IPS-18c (cell line): ENCODE measurements at regions not wholly inside any gene's neighbourhood (a gene's known extent, or its start where the extent isn't known, plus 50 kb on each side); places are given as distances from the start of the nearest gene placed in this dataset.

Experiments
- H3K4me3 ChIP-seq: 2 replicates; pipeline ENCODE4 v1.7.0; 2013; ENCODE audit warnings: low read depth, mild to moderate bottlenecking, low read length, moderate library complexity; ENCODE audit not compliant: insufficient read depth
- H3K9me3 ChIP-seq: one replicate; pipeline ENCODE4 v1.6.1; 2013; ENCODE audit warnings: mild to moderate bottlenecking, low read length, moderate library complexity; ENCODE audit not compliant: control insufficient read depth, insufficient read depth

DNA sequence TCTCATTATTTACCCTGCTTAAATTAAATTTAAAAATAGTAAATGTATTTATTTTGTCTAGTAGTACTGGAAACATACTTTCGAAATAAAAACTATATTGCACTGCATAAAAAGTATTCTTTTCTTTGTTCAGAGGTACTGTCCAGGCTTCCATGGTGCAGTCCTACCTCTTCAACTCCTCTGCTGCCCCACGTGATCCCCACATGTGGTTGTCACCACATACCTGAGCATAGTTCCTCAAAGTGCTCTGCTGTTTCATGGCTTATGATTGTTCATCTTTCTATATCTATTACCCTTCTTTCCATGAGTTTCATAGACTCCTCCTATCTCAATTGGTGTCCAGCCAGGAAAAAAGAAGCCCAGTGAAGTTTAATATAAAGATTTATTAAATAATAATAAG lies 317.5 kb upstream of the OR4E1 start:
- H3K9me3 ChIP-seq, result no peaks in the 10 kb centered on the region
- no peak overlapping the region for H3K4me3 ChIP-seq

DNA sequence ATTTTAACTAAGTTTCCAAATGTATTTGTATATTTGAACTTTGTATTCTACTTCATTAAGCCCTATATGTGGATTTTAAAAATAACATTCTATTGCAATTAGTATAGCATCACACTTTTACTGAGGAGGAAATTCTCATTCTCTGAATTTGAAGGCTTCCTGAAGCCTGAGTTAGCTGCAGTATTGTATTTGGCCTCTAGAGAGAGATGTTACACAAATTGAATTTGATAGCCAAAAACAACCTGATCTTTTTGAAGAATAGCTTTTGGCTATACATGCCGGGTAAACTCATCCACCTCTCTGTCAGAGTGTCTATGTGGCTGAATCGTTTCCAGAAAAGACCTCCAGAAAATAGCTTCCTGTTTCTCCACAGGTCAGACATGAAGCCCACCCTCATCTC lies 316.5 kb upstream of the OR4E1 start:
- Histone ChIP-seq H3K9me3 (no peaks in the 10 kb centered on the region), H3K4me3 (no peak overlapping the region)

DNA sequence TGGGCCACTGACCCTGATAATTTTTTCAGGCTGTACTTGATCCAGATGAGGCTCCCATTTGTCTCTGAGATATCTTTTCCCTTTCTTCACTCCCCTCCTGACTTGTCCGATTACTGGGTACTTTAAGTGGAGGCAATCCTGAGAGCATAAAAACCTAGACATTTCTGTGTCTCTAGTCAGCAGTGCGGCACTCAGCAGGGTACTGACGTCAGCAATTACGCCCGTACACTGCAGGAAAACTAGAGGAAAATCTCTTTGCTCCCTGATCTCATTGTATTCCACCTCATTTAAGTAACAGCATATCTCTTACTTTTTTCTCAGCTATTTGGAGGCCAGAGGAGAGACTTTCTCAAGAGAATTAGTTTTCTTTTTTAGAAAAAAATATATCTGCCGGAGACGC lies 315.5 kb upstream of the OR4E1 start:
- Histone ChIP-seq H3K4me3 (no peak overlapping the region), H3K9me3 (no peaks in the 10 kb centered on the region)

DNA sequence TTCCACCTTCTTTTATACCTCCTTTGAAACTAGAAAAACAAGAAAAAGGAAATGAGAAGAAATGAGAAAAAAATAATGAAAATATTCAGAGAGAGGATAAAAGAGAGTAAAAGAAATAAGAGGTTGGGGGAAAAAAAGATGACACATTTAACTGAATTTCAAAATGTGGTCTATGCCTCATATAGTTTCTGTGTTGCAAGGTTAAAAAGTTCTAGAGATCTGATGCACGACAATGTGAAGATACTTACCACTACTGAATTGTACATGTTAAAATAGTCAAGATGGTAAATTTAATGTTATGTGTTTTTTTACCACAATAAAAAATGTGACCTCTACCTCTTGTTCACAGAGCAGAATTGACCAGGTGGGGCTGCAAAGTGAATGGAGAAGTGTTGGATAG lies 314.8 kb upstream of the OR4E1 start:
- no peaks in the 10 kb centered on the region for H3K9me3 ChIP-seq
- H3K4me3 ChIP-seq, result no peak overlapping the region

DNA sequence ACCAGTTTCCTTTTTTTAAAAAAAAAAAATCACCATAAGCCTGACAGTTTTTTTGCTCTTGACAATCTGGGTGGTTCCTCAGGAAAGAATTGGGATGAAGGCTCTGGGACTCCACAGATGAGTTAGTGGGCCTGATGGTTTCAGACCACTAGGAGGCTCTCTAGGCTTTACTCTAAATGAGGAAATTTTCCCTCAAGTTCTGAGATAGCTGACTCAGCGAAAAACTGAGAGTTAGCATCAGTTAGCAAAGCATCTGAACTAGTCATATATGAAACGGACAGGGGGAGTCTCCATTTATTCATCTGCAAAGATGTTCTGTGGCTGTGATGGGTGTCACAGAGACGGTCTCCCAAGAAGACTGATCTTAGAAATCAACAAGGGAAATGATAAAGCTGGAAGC lies 314.3 kb upstream of the OR4E1 start:
- H3K9me3 ChIP-seq, result no peaks in the 10 kb centered on the region
- no peak overlapping the region for H3K4me3 ChIP-seq

DNA sequence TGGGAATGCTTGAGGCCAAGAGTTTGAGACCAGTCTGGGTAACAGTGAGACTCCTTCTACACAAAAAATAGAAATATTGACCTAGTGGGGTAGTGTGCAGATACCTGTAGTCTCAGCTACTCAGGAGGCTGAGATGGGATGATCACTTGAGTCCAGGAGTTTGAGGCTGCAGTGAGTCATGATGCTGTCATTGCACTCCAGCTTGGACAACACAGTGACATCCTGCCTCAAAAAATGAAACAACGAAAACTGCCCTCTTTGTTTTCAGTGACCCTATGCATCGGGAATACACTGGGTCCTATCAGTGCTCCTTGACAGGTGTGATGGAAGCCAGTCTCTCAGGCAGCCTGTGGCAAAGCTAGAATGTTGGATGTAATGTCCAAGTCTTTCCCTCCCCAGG lies 311.5 kb upstream of the OR4E1 start:
- H3K4me3 ChIP-seq, result no peak overlapping the region
- no peaks in the 10 kb centered on the region for H3K9me3 ChIP-seq

DNA sequence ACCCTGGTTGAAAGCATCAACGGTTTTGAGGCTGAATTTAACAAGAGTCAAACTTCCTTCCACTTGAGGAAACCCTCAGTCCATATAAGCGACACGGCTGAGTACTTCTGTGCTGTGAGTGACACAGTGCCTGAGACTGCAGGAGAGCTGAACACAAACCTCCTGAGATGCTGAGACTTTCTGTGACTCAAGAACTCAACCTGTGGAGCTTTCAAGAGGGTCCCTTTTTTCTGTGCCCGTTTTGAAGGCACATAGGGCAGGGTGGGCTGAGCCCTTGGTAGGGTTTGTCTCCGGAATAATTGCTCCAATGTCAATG lies 305.3 kb upstream of the OR4E1 start:
- no peak overlapping the region for H3K4me3 ChIP-seq

DNA sequence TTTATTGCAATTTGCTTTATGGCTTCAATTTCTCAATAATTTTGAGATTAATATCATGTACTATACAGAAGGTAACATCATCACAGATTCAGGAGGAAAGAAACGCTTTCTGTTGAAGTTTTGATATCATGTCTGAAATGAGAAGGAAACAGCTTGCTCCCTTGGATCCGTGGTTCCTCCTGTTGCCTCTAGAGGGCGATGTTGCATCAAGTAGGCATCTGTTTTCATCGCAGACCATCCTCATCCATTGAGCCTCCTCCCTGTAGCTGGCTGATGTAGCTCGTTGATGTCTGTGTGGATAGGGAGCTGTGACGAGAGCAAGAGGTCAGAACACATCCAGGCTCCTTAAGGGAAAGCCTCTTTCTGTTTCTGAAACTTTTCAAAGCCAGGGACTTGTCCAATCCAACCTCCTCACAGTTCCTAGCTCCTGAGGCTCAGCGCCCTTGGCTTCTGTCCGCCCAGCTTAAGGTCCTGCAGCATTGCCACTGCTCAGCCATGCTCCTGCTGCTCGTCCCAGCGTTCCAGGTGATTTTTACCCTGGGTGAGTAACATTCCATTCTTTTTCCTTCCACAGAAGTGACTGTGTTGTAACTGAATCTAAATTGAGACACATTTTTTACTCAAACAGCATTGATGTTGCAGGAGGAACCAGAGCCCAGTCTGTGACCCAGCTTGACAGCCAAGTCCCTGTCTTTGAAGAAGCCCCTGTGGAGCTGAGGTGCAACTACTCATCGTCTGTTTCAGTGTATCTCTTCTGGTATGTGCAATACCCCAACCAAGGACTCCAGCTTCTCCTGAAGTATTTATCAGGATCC lies 304.8 kb upstream of the OR4E1 start:
- Histone ChIP-seq H3K9me3 (no peaks in the 10 kb centered on the region), H3K4me3 (no peak overlapping the region)

More for the DNA sequence above, 305.3 kb upstream of the OR4E1 start:
- H3K9me3 ChIP-seq, result no peaks in the 10 kb centered on the region

DNA sequence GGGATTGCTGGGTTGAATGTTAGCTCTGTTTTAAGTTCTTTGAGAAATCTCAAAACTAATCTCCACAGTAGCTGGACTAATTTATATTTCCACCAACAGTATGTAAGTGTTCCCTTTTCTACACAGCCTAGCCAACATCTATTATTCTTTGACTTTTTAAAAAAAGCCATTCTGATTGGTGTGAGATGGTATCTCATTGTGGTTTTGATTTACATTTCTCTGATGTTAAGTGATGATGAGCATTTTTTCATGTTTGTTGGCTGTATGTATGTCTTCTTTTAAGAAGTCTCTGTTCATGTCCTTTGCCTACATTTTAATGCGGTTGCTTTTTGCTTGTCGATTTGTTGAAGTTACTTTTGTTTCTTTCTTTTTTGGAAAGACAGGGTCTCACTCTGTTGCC lies 301.1 kb upstream of the OR4E1 start:
- Histone ChIP-seq H3K4me3 (no peak overlapping the region), H3K9me3 (no peaks in the 10 kb centered on the region)

DNA sequence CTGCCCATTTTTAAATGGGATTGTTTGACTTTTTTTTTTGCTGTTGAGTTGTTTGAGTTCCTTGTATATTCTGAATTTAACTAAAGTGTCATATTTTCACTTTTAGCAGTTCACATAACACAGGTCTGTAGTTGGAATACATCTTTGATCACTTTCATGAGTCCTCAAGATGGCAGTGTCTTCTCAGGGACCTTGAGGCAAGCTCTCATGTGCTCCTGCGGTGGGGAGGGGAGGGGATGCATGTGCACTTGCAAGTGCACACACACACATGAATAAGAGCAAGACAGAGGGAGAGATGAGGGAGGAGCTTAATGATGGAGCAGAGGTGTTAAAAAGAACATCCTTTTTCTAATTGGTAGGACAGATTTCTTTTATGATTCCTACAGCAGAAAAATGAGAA lies 291.4 kb upstream of the OR4E1 start:
- Histone ChIP-seq H3K9me3 (no peaks in the 10 kb centered on the region), H3K4me3 (no peak overlapping the region)

DNA sequence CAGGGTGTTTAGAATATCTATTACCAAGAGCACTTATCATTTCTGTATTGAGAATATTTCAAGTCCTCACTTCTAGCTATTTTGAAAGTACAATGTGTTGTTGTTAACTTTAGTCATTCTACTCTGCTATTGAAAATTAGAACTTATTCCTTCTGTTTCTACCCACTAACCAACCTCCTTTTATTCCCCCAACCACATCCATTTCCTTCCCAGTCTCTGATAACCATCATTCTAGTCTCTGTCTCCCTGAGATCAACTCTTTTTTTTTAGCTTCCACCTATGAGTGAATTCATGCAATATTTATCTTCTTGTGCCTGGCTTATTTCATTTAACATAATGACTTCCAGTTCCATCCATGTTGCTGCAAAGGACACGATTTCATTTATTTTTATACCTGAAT lies 290.6 kb upstream of the OR4E1 start:
- no peaks in the 10 kb centered on the region for H3K9me3 ChIP-seq
- H3K4me3 ChIP-seq, result no peak overlapping the region

DNA sequence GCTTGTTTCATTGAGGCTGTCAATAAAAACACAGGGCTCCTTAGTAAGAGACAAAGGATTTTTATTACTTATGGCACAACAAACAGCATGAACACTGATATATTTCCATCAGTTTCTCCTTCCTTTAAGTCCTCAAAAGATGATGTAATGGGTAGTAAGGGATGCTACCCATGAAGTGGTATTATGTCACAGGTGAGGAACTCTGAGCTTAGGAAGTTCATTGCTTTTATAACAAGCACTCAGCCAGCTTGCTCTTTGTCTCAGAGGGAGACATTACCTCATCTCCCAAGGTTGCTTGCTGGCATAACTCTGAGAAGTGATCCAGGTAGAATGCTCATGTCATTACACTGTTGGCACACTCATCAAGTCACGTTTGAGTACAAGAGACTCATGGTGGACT lies 287.0 kb upstream of the OR4E1 start:
- H3K9me3 ChIP-seq, result no peaks in the 10 kb centered on the region
- no peak overlapping the region for H3K4me3 ChIP-seq

DNA sequence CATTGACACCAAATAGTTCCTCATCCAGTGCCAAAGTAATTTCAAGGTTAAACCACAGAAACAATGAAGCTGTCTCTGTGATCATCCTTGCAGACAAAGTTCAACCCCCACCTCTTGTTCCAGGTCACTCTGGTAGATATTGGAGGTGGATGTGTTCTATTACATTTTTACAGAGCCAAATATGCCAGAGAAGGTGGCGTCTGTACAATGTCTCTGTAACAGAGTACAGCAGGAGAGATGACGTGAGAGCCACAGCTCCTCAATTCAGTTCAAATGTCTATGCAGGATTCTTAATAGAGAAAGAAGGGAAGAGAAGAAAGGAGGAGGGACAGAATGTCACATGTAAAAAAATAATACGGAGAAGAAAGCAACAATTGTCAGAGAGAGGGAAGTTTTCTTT lies 268.3 kb upstream of the OR4E1 start:
- H3K9me3 ChIP-seq, result no peaks in the 10 kb centered on the region
- no peak overlapping the region for H3K4me3 ChIP-seq

DNA sequence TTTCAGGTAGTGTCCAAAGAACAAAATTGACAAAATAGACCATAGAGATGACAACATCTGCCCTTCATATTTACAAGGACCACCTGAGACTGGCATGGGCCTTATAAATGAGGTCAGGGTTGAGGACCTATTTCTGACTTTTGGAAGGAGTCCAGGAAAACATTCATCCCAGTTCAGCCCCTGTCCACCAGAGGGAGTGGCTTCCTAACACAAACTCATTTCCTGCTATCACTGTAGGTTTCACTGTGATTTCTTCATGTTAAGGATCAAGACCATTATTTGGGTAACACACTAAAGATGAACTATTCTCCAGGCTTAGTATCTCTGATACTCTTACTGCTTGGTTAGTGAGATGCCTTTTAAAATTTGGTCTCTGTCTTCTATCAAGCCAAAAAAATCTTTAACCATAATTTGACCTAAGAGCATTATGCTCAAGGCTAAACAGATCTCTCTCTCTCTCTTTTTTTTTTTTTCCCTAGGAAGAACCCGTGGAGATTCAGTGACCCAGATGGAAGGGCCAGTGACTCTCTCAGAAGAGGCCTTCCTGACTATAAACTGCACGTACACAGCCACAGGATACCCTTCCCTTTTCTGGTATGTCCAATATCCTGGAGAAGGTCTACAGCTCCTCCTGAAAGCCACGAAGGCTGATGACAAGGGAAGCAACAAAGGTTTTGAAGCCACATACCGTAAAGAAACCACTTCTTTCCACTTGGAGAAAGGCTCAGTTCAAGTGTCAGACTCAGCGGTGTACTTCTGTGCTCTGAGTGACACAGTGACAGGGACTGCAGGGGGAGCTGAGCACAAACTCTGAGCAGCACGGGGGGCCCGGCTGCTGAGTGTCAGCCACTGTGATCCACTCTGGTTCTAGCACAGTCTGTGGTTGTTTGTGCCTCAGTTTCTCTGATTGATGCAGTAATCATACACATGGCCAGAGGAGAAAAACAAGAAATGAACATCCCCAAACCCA lies 267.6 kb upstream of the OR4E1 start:
- Histone ChIP-seq H3K4me3 (no peak overlapping the region), H3K9me3 (no peaks in the 10 kb centered on the region)

DNA sequence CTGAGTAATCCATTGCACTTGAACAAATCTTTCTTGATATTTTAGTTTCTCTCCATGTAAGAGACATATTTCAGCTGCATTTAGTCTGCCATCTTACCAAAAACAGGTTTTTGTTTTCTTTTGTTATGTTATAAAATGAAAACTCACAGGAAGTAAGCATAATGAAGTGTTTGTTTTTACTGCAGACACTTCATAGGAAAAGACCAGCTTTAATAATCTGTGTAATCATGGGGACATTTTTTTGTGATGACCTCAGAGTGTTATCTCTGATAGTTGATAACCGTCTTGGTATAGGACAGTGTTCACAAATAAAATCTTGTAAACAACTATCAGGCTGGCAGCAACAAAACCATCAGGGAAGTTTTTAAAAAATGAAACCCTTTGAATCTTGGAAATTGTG lies 266.2 kb upstream of the OR4E1 start:
- H3K4me3 ChIP-seq, result no peak overlapping the region
- H3K9me3 ChIP-seq, result no peaks in the 10 kb centered on the region

DNA sequence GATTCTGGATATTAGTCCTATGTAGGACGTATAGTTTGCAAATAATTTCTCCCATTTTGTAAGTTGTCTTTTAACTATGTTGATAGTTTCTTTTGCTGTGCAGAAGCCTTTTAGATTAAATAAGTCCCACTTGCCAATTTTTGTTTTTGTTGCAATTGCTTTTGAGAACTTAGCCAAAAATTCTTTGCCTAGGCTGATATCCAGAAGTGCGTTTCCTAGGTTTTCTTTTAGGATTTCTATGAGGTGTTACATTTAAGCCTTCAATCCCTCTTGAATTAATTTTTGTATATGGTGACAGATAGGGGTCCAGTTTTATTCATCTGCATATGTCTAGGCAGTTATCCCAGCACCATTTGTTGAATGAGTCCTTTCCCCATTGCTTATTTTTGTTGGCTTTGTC lies 264.4 kb upstream of the OR4E1 start:
- H3K9me3 ChIP-seq, result no peaks in the 10 kb centered on the region
- H3K4me3 ChIP-seq, result no peak overlapping the region

DNA sequence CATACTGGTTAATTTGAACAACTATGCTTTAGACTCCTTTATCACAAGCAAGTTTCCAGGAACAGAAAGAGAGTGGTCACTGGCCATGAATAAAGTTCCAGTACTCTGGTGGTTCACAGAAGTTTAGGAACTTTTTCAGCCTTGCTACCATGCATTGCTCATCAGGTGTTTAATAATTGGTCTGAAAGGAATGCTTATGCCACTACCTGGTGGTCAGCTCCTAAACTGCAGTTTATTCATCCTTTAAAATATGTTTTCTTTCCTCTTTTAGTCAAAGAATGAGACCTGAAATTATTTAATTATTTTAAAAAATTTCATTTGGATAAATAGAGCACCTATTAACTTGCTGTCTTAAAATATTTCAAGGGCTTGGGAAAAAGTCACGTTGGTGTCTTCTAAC lies 260.1 kb upstream of the OR4E1 start:
- Histone ChIP-seq H3K4me3 (no peak overlapping the region), H3K9me3 (no peaks in the 10 kb centered on the region)

DNA sequence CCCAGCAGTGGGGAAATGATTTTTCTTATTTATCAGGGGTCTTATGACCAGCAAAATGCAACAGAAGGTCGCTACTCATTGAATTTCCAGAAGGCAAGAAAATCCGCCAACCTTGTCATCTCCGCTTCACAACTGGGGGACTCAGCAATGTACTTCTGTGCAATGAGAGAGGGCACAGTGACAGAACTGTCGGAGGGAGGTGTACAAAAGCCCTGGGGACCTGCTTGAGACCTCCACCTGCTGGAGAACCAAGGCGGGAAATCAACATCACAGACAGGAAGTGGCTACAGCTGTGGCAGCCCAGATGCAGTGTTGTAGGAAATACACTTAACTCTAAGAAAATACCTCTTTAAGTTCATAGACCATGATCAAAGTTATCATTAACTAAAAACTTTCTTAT lies 250.9 kb upstream of the OR4E1 start:
- Histone ChIP-seq H3K9me3 (no peaks in the 10 kb centered on the region), H3K4me3 (no peak overlapping the region)
